BJ (cell line): ENCODE measurements at regions not wholly inside any gene's neighbourhood (a gene's known extent, or its start where the extent isn't known, plus 50 kb on each side); places are given as distances from the start of the nearest gene placed in this dataset.

ENCODE experiments used
- CTCF ChIA-PET: fragments of 350-600 bp; formaldehyde crosslinking; extraction: SDS; loops from one replicate; lab custom pipeline; 2021; ENCODE audit warnings: antibody characterized with exemption, inconsistent platforms; lab: Yijun Ruan, JAX
- POLR2A ChIA-PET: fragments of 300-600 bp; sonication (Branson Sonifier 250); formaldehyde crosslinking; extraction: SDS; loops from one replicate; lab custom pipeline; 2021; ENCODE audit warnings: antibody characterized with exemption; lab: Charles Lee
- DNase-seq: peaks from one replicate; pipeline ENCODE4 v3.0.0-alpha.2; 2011; ENCODE audit warnings: low read depth
- H3K27me3 ChIP-seq: 2 replicates; pipeline ENCODE4 v1.6.0; 2011; ENCODE audit warnings: low read length; ENCODE audit not compliant: control insufficient read depth, insufficient read depth
- H3K36me3 ChIP-seq: 2 replicates; pipeline ENCODE4 v1.5.1; 2011; ENCODE audit warnings: low read length; ENCODE audit not compliant: control insufficient read depth, insufficient read depth
- H3K4me3 ChIP-seq: 2 replicates; pipeline ENCODE4 v1.5.1; 2011; ENCODE audit warnings: low read depth, mild to moderate bottlenecking, control low read depth, low read length
- CTCF ChIP-seq: IDR thresholded peaks from 2 replicates; pipeline ENCODE4 v1.5.1; 2011; ENCODE audit warnings: low read depth, mild to moderate bottlenecking, control low read depth, inconsistent platforms, low read length, moderate library complexity; ENCODE audit not compliant: insufficient read depth

GRCh38 chr15:100726070-100726420 is 123.7 kb downstream of the ASB7 start:
- H3K27me3 ChIP-seq = no peaks in the 10 kb centered on the region
- POLR2A ChIA-PET = no interaction called here
- no peaks in the 10 kb centered on the region for H3K36me3 ChIP-seq
- H3K4me3 ChIP-seq = no peak overlapping the region
- no peak for TF ChIP-seq CTCF
- CTCF ChIA-PET = no interaction called here
- DNase-seq = no peak

- no peak overlapping the region for H3K4me3 ChIP-seq
- CTCF ChIA-PET = no interaction called here
- POLR2A ChIA-PET = no interaction called here
- no peaks in the 10 kb centered on the region for H3K27me3 ChIP-seq
- no peak for DNase-seq
- no peak for TF ChIP-seq CTCF
- H3K36me3 ChIP-seq = no peaks in the 10 kb centered on the region
These were observed 124.2 kb downstream of the ASB7 start for GRCh38 chr15:100726421-100727190.

- DNase-seq = no peak
- no peak for TF ChIP-seq CTCF
- H3K4me3 ChIP-seq = no peak overlapping the region
- ChIA-PET POLR2A (no interaction called here), CTCF (no interaction called here)
- no peaks in the 10 kb centered on the region for H3K27me3 ChIP-seq
- H3K36me3 ChIP-seq = no peaks in the 10 kb centered on the region
These were observed 125.0 kb downstream of the ASB7 start for GRCh38 chr15:100727291-100727851.

GRCh38 chr15:100728371-100729201 is 126.2 kb downstream of the ASB7 start:
- POLR2A ChIA-PET = no interaction called here
- H3K36me3 ChIP-seq = no peaks in the 10 kb centered on the region
- no peaks in the 10 kb centered on the region for H3K27me3 ChIP-seq
- no peak for DNase-seq
- CTCF ChIA-PET = no interaction called here
- no peak for TF ChIP-seq CTCF
- H3K4me3 ChIP-seq = no peak overlapping the region

- no peak for DNase-seq
- ChIA-PET CTCF (interaction anchor here (1.4 kb wide), 1 partner anchor 113 kb away, joined by 3 read pairs; no protein-coding TSS in a partner anchor), POLR2A (no interaction called here)
- H3K36me3 ChIP-seq = no peaks in the 10 kb centered on the region
- no peak overlapping the region for H3K4me3 ChIP-seq
- TF ChIP-seq CTCF = no peak
- H3K27me3 ChIP-seq = no peaks in the 10 kb centered on the region
These were observed 127.1 kb downstream of the ASB7 start for GRCh38 chr15:100729461-100729860.
